Neural cell (in vitro differentiated cells): ENCODE measurements at regions not wholly inside any gene's neighbourhood (a gene's known extent, or its start where the extent isn't known, plus 50 kb on each side); places are given as distances from the start of the nearest gene placed in this dataset.

ENCODE experiments used
- H2AFZ ChIP-seq: fragments of 200-600, 300-800 bp; sonication (generic), shearing (Covaris generic); 2 replicates; pipeline ENCODE4 v1.6.0; 2014; ENCODE audit warnings: low read depth, mild to moderate bottlenecking, antibody characterized with exemption, low read length, moderate library complexity
- H3F3A ChIP-seq: fragments of 200-600 bp; shearing (Covaris generic); 2 replicates; pipeline ENCODE4 v1.6.1; 2016; ENCODE audit warnings: mild to moderate bottlenecking, moderate library complexity, mixed read lengths, antibody characterized with exemption, low read length; ENCODE audit not compliant: insufficient read depth, poor library complexity, severe bottlenecking
- H3K27ac ChIP-seq: fragments of 200-600, 300-800 bp; sonication (generic), shearing (Covaris generic); 2 replicates; pipeline ENCODE4 v1.5.1; 2014; ENCODE audit warnings: mild to moderate bottlenecking, low read length, moderate library complexity
- H3K27me3 ChIP-seq: fragments of 300-800, 200-600 bp; sonication (generic), shearing (Covaris generic); 2 replicates; pipeline ENCODE4 v1.6.0; 2014; ENCODE audit warnings: mild to moderate bottlenecking, low read depth, low read length, moderate library complexity; ENCODE audit not compliant: insufficient read depth
- H3K36me3 ChIP-seq: fragments of 300-800, 200-600 bp; sonication (generic), shearing (Covaris generic); 2 replicates; pipeline ENCODE4 v1.5.1; 2014; ENCODE audit warnings: mild to moderate bottlenecking, antibody characterized with exemption, low read length, moderate library complexity; ENCODE audit not compliant: insufficient read depth
- H3K4me2 ChIP-seq: fragments of 300-800, 200-600 bp; sonication (generic), shearing (Covaris generic); 2 replicates; pipeline ENCODE4 v1.6.0; 2014; ENCODE audit warnings: mild to moderate bottlenecking, low read length
- H3K4me3 ChIP-seq: fragments of 300-800, 200-600 bp; sonication (generic), shearing (Covaris generic); 2 replicates; pipeline ENCODE4 v1.5.1; 2014; ENCODE audit warnings: mild to moderate bottlenecking, low read length, moderate library complexity
- H3K79me2 ChIP-seq: fragments of 200-600 bp; shearing (Covaris generic); replicated peaks from 2 replicates; pipeline ENCODE4 v1.6.0; 2014; ENCODE audit warnings: mild to moderate bottlenecking, low read length, moderate library complexity; ENCODE audit not compliant: insufficient read depth
- H3K9ac ChIP-seq: fragments of 300-800, 200-600 bp; sonication (generic), shearing (Covaris generic); 2 replicates; pipeline ENCODE4 v1.6.1; 2016; ENCODE audit warnings: mild to moderate bottlenecking, low read length, mixed read lengths
- H3K9me2 ChIP-seq: fragments of 200-600 bp; shearing (Covaris generic); 2 replicates; pipeline ENCODE4 v1.6.1; 2016; ENCODE audit warnings: mild to moderate bottlenecking, low read length, mixed read lengths; ENCODE audit not compliant: insufficient read depth
- H3K9me3 ChIP-seq: fragments of 200-600, 300-800 bp; sonication (generic), shearing (Covaris generic); 2 replicates; pipeline ENCODE4 v1.6.1; 2016; ENCODE audit warnings: mild to moderate bottlenecking, mixed run types, low read length, moderate library complexity, mixed read lengths
- H4K20me1 ChIP-seq: fragments of 200-600 bp; shearing (Covaris generic); 2 replicates; pipeline ENCODE4 v1.6.1; 2016; ENCODE audit warnings: mild to moderate bottlenecking, mixed run types; ENCODE audit not compliant: insufficient read depth
- EP300 ChIP-seq: fragments of 450-650 bp; conservative IDR thresholded peaks from 2 replicates; pipeline ENCODE4 v1.6.1; 2014; ENCODE audit warnings: antibody characterized with exemption, mild to moderate bottlenecking, moderate library complexity; ENCODE audit not compliant: poor library complexity, severe bottlenecking
- EZH2 ChIP-seq: fragments of 200-600, 300-800 bp; shearing (Covaris generic), sonication (generic); IDR thresholded peaks from 2 replicates; pipeline ENCODE4 v1.6.1; 2014; ENCODE audit warnings: antibody characterized with exemption, low read length, borderline replicate concordance, mild to moderate bottlenecking; ENCODE audit not compliant: insufficient read depth, poor library complexity, severe bottlenecking
- MXI1 ChIP-seq: fragments of 450-650 bp; conservative IDR thresholded peaks from 2 replicates; pipeline ENCODE4 v1.6.1; 2014; ENCODE audit warnings: antibody characterized with exemption, mild to moderate bottlenecking; ENCODE audit not compliant: poor library complexity, severe bottlenecking
- POLR2AphosphoS5 ChIP-seq: IDR thresholded peaks from 2 replicates; pipeline ENCODE4 v1.6.1; 2012
- RAD21 ChIP-seq: fragments of 450-650 bp; conservative IDR thresholded peaks from 2 replicates; pipeline ENCODE4 v1.6.1; 2014; ENCODE audit warnings: antibody characterized with exemption, mild to moderate bottlenecking, moderate library complexity
- SMC3 ChIP-seq: fragments of 450-650 bp; conservative IDR thresholded peaks from 2 replicates; pipeline ENCODE4 v1.6.1; 2014; ENCODE audit warnings: antibody characterized with exemption, mild to moderate bottlenecking, moderate library complexity; ENCODE audit not compliant: poor library complexity
- TAF1 ChIP-seq: IDR thresholded peaks from 2 replicates; pipeline ENCODE4 v1.6.1; 2012; ENCODE audit warnings: low read depth
- TF ChIP-seq, protein P1 (sequence below): IDR thresholded peaks from 2 replicates; pipeline ENCODE4 v1.6.1; 2012; ENCODE audit warnings: borderline replicate concordance
- TF ChIP-seq, protein P2 (sequence below): fragments of 450-650 bp; IDR thresholded peaks from 2 replicates; pipeline ENCODE4 v1.5.1; 2014; ENCODE audit warnings: antibody characterized with exemption, mild to moderate bottlenecking, moderate library complexity; ENCODE audit not compliant: poor library complexity, severe bottlenecking

DNA sequence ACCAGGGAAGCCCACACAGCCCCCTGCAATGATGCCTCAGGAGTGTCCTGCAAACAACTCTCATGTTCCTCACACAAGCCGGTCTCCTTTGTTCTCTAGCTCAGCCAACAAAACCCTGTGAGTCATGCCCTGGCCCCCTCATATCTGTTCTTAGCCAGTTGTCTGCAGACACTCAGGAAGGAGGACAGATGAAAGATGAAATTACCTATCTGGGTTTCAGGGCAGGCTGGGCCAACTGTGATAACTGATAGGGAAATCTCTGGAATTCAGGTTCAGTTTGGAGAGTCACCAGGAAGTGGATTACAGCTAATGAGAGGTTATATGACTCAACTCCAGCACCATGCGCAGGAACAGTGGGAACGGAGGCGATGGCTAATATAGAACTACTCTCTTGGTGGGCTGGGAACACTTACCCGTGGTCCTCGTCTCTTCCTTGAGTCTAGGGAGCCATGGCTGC lies 352.0 kb upstream of the ADAMTS9 start (continued):
- TF ChIP-seq MXI1 = no peak

DNA sequence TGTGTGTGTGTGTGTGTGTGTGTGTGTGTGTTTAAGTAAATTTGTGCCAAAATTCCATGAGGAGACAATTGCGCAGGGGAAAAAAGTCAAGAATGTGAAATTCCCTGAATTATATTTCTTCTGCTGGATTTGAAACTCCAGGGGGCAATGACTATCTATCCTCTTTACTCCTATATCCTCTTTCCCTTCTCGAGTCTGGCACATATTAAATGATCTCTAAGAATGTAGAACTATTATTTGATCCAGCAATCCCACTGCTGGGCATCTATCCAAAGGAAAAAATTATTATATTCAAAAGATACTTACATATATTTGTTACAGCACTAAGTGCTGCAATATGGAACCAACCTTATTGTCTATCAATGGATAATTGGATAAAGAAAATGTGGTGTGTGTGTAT lies 350.1 kb upstream of the ADAMTS9 start:
- Histone ChIP-seq H4K20me1 (no peaks in the 10 kb centered on the region), H3K9ac (no peak overlapping the region), H3K27me3 (no peaks in the 10 kb centered on the region), H3K9me3 (no peaks in the 10 kb centered on the region), H3K79me2 (no peaks in the 10 kb centered on the region), H3K27ac (no peak overlapping the region), H3K9me2 (no peaks in the 10 kb centered on the region), H2AFZ (no peak overlapping the region), H3K36me3 (no peaks in the 10 kb centered on the region), H3K4me2 (no peak overlapping the region), H3K4me3 (no peak overlapping the region), H3F3A (no peaks in the 10 kb centered on the region)
- TF ChIP-seq TAF1 = no peak
- TF ChIP-seq POLR2AphosphoS5 = no peak
- no peak for TF ChIP-seq MXI1
- no peak for TF ChIP-seq SMC3
- TF ChIP-seq, protein P1, sequence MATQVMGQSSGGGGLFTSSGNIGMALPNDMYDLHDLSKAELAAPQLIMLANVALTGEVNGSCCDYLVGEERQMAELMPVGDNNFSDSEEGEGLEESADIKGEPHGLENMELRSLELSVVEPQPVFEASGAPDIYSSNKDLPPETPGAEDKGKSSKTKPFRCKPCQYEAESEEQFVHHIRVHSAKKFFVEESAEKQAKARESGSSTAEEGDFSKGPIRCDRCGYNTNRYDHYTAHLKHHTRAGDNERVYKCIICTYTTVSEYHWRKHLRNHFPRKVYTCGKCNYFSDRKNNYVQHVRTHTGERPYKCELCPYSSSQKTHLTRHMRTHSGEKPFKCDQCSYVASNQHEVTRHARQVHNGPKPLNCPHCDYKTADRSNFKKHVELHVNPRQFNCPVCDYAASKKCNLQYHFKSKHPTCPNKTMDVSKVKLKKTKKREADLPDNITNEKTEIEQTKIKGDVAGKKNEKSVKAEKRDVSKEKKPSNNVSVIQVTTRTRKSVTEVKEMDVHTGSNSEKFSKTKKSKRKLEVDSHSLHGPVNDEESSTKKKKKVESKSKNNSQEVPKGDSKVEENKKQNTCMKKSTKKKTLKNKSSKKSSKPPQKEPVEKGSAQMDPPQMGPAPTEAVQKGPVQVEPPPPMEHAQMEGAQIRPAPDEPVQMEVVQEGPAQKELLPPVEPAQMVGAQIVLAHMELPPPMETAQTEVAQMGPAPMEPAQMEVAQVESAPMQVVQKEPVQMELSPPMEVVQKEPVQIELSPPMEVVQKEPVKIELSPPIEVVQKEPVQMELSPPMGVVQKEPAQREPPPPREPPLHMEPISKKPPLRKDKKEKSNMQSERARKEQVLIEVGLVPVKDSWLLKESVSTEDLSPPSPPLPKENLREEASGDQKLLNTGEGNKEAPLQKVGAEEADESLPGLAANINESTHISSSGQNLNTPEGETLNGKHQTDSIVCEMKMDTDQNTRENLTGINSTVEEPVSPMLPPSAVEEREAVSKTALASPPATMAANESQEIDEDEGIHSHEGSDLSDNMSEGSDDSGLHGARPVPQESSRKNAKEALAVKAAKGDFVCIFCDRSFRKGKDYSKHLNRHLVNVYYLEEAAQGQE = no peak
- TF ChIP-seq RAD21 = no peak

DNA sequence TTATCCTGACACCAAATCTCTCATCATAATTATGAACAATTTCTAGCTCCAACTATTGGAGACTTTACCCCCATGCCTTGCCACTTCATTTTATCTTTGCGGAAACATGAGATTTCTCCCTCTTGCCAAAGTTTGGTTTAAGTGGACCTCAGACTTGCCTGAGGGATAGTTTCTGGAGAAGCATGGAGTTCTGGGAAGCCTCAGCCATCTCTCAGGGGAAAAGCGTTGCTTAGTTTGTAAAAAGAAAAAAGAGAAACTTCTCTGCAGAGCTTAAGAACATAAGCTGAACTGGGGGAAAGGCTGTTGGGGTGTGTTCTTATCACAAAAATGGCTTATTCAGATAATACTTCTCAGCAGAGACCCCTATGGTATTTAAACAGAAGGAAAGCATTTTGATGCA lies 347.4 kb upstream of the ADAMTS9 start:
- no peak overlapping the region for H3K4me2 ChIP-seq
- no peaks in the 10 kb centered on the region for H3K27me3 ChIP-seq
- TF ChIP-seq SMC3 (no peak), RAD21 (no peak), EZH2 (no peak), POLR2AphosphoS5 (no peak), MXI1 (no peak), TAF1 (no peak), EP300 (no peak)
- TF ChIP-seq, protein P2, sequence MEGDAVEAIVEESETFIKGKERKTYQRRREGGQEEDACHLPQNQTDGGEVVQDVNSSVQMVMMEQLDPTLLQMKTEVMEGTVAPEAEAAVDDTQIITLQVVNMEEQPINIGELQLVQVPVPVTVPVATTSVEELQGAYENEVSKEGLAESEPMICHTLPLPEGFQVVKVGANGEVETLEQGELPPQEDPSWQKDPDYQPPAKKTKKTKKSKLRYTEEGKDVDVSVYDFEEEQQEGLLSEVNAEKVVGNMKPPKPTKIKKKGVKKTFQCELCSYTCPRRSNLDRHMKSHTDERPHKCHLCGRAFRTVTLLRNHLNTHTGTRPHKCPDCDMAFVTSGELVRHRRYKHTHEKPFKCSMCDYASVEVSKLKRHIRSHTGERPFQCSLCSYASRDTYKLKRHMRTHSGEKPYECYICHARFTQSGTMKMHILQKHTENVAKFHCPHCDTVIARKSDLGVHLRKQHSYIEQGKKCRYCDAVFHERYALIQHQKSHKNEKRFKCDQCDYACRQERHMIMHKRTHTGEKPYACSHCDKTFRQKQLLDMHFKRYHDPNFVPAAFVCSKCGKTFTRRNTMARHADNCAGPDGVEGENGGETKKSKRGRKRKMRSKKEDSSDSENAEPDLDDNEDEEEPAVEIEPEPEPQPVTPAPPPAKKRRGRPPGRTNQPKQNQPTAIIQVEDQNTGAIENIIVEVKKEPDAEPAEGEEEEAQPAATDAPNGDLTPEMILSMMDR = no peak
- TF ChIP-seq, protein P1 = no peak
- no peaks in the 10 kb centered on the region for H4K20me1 ChIP-seq
- H3K4me3 ChIP-seq = no peak overlapping the region
- no peaks in the 10 kb centered on the region for H3K79me2 ChIP-seq
- no peak overlapping the region for H3K9ac ChIP-seq
- H3K9me2 ChIP-seq = no peaks in the 10 kb centered on the region
- H3F3A ChIP-seq = no peaks in the 10 kb centered on the region
- H2AFZ ChIP-seq = no peak overlapping the region
- H3K9me3 ChIP-seq = no peaks in the 10 kb centered on the region
- no peaks in the 10 kb centered on the region for H3K36me3 ChIP-seq
- no peak overlapping the region for H3K27ac ChIP-seq
